ENCODE measurements at regions not wholly inside any gene's neighbourhood (a gene's known extent, or its start where the extent isn't known, plus 50 kb on each side); places are given as distances from the start of the nearest gene placed in this dataset.

- Histone ChIP-seq H3K4me1 (ENCODE audit: insufficient read depth, low read length, poor library complexity, severe bottlenecking) (no peaks in the 10 kb centered on the region), H3K4me3 (ENCODE audit: low read depth, low read length, poor library complexity, severe bottlenecking) (no peak overlapping the region), H3K27ac (ENCODE audit: low read depth, low read length, poor library complexity, severe bottlenecking) (no peak overlapping the region), H3K9me3 (ENCODE audit: low read depth, low read length, poor library complexity, severe bottlenecking) (peaks cover 12% of the 10 kb centered on the region), H3K36me3 (ENCODE audit: insufficient read depth, low read length, poor library complexity, severe bottlenecking) (peaks cover 5% of the 10 kb centered on the region), H3K27me3 (replicated peaks; ENCODE audit: insufficient read depth, low read depth, low read length, poor library complexity) (no peaks in the 10 kb centered on the region)
- TF ChIP-seq CTCF (conservative IDR thresholded peaks at IDR 0.05; ENCODE audit: low read depth, low read length) = no peak
- TF ChIP-seq EZH2 (IDR thresholded peaks at IDR 0.05; ENCODE audit: borderline replicate concordance, low read depth, low read length, poor library complexity, severe bottlenecking) = no peak
- no peak for DNase-seq (ENCODE audit: low spot score)
- ChIA-PET POLR2A (ENCODE audit: low non-redundant PET) (no interaction called here), CTCF (no interaction called here)
- BruUV-seq (replicated peaks) = no TSS peak
- intact Hi-C loops (cut with micrococcal nuclease; ENCODE audit: unreplicated experiment) = no loop called here
Observed at GRCh38 chr4:123037804-123038203, 115.4 kb upstream of the NUDT6 start.

DNA sequence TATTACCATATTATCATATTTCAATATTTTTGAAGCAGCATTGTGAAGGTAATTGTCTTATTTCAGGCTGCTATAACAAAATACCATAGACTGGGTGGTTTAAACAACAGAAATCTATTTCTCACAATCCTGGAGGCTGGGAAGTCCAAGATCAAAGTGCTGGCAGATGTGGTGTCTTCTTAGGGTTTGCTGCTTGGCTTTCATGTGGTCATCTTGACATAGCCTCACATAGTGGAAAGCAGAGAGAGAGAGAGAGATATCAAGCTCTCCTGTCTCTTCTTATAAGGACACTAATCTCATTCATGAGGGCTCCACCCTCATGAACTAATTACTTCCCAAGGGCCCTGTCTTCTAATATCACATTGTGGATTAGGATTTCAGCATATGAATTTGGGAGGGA, 119.7 kb upstream of the NUDT6 start:
- TF ChIP-seq EZH2 (IDR thresholded peaks at IDR 0.05; ENCODE audit: borderline replicate concordance, low read depth, low read length, poor library complexity, severe bottlenecking) (no peak), CTCF (conservative IDR thresholded peaks at IDR 0.05; ENCODE audit: low read depth, low read length) (no peak)
- Histone ChIP-seq H3K36me3 (ENCODE audit: insufficient read depth, low read length, poor library complexity, severe bottlenecking) (peaks cover 5% of the 10 kb centered on the region), H3K4me1 (ENCODE audit: insufficient read depth, low read length, poor library complexity, severe bottlenecking) (no peaks in the 10 kb centered on the region), H3K27ac (ENCODE audit: low read depth, low read length, poor library complexity, severe bottlenecking) (no peak overlapping the region), H3K4me3 (ENCODE audit: low read depth, low read length, poor library complexity, severe bottlenecking) (no peak overlapping the region), H3K9me3 (ENCODE audit: low read depth, low read length, poor library complexity, severe bottlenecking) (peaks cover 26% of the 10 kb centered on the region), H3K27me3 (replicated peaks; ENCODE audit: insufficient read depth, low read depth, low read length, poor library complexity) (no peaks in the 10 kb centered on the region)
- no peak for DNase-seq (ENCODE audit: low spot score)
- intact Hi-C loops (cut with micrococcal nuclease; ENCODE audit: unreplicated experiment) = no loop called here
- ChIA-PET CTCF (no interaction called here), POLR2A (ENCODE audit: low non-redundant PET) (no interaction called here)
- BruUV-seq (replicated peaks) = no TSS peak

DNA sequence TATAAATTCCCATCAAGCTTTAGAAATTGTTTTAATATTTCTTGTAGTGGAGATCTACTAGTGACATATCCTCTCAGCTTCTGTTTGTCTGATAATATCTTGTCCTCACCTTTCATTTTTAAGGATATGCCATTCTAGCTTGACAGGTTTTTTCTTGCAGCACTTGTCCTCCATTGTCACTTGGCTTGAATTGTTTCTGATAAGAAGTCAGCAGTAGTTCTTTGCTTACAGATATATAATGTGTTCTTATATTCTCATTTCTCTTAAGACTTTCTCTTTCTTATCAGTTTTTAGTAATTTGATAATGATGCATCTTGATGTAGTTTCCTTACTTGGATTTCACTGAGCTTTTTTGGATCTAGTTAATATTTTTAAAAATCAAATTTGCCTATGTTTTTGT, 120.6 kb upstream of the NUDT6 start:
- ChIA-PET CTCF (no interaction called here), POLR2A (ENCODE audit: low non-redundant PET) (no interaction called here)
- no peak for TF ChIP-seq EZH2 (IDR thresholded peaks at IDR 0.05; ENCODE audit: borderline replicate concordance, low read depth, low read length, poor library complexity, severe bottlenecking)
- no peak for TF ChIP-seq CTCF (conservative IDR thresholded peaks at IDR 0.05; ENCODE audit: low read depth, low read length)
- no peak overlapping the region for H3K4me3 ChIP-seq (ENCODE audit: low read depth, low read length, poor library complexity, severe bottlenecking)
- peaks cover 33% of the 10 kb centered on the region for H3K9me3 ChIP-seq (ENCODE audit: low read depth, low read length, poor library complexity, severe bottlenecking)
- BruUV-seq (replicated peaks) = no TSS peak
- intact Hi-C loops (cut with micrococcal nuclease; ENCODE audit: unreplicated experiment) = no loop called here
- no peaks in the 10 kb centered on the region for H3K4me1 ChIP-seq (ENCODE audit: insufficient read depth, low read length, poor library complexity, severe bottlenecking)
- H3K27me3 ChIP-seq (replicated peaks; ENCODE audit: insufficient read depth, low read depth, low read length, poor library complexity) = no peaks in the 10 kb centered on the region
- DNase-seq (ENCODE audit: low spot score) = no peak
- H3K27ac ChIP-seq (ENCODE audit: low read depth, low read length, poor library complexity, severe bottlenecking) = no peak overlapping the region
- peaks cover 5% of the 10 kb centered on the region for H3K36me3 ChIP-seq (ENCODE audit: insufficient read depth, low read length, poor library complexity, severe bottlenecking)

Measured in A673 (cell line).